ENCODE measurements at regions not wholly inside any gene's neighbourhood (a gene's known extent, or its start where the extent isn't known, plus 50 kb on each side); places are given as distances from the start of the nearest gene placed in this dataset.

GRCh38 chr12:75874441-75874840, 157.1 kb downstream of the PHLDA1 start:
- no peak overlapping the region for H3K4me3 ChIP-seq (ENCODE audit: low read length)
- H3K27me3 Mint-ChIP-seq, result peaks cover 11% of the 10 kb centered on the region
- no peak overlapping the region for H3K27ac ChIP-seq (ENCODE audit: low read depth in 1 of 2, low read length in 2 of 2)
- no peak for DNase-seq
- POLR2A ChIA-PET, result no interaction called here
- no peaks in the 10 kb centered on the region for H3K9me3 Mint-ChIP-seq
- H3K4me1 Mint-ChIP-seq (ENCODE audit: low read depth), result no peaks in the 10 kb centered on the region
- H3K4me1 ChIP-seq (ENCODE audit: insufficient read depth, low read length), result no peaks in the 10 kb centered on the region
- intact Hi-C loops (cut with DNase I, micrococcal nuclease), result no loop called here
- no peaks in the 10 kb centered on the region for H3K27me3 ChIP-seq (ENCODE audit: control insufficient read depth in 1 of 2, insufficient read depth in 2 of 2, low read length in 2 of 2)
- H3K4me3 Mint-ChIP-seq, result no peak overlapping the region
- no peak overlapping the region for H3K27ac Mint-ChIP-seq
- CTCF ChIA-PET, result interaction anchor here (1.6 kb wide), 1 partner anchor 157 kb away, joined by 3 read pairs; the partner anchor contains the start of gene PHLDA1
- no peaks in the 10 kb centered on the region for H3K36me3 ChIP-seq (ENCODE audit: insufficient read depth, low read length)
- TF ChIP-seq CTCF (IDR thresholded peaks at IDR 0.05), result no peak
- ATAC-seq (ENCODE audit: poor library complexity), result no peak
- no peaks in the 10 kb centered on the region for H3K9me3 ChIP-seq (ENCODE audit: control insufficient read depth in 1 of 2, insufficient read depth in 1 of 2, low read length in 2 of 2)
- no peaks in the 10 kb centered on the region for H3K36me3 Mint-ChIP-seq (ENCODE audit: low read depth)

- intact Hi-C loops (cut with DNase I, micrococcal nuclease), result no loop called here
- DNase-seq, result no peak
- no peak overlapping the region for H3K4me3 Mint-ChIP-seq
- POLR2A ChIA-PET, result no interaction called here
- H3K27me3 ChIP-seq (ENCODE audit: control insufficient read depth in 1 of 2, insufficient read depth in 2 of 2, low read length in 2 of 2), result no peaks in the 10 kb centered on the region
- no peaks in the 10 kb centered on the region for H3K9me3 ChIP-seq (ENCODE audit: control insufficient read depth in 1 of 2, insufficient read depth in 1 of 2, low read length in 2 of 2)
- H3K4me1 ChIP-seq (ENCODE audit: insufficient read depth, low read length), result no peaks in the 10 kb centered on the region
- no peaks in the 10 kb centered on the region for H3K36me3 ChIP-seq (ENCODE audit: insufficient read depth, low read length)
- peaks cover 11% of the 10 kb centered on the region for H3K27me3 Mint-ChIP-seq
- H3K9me3 Mint-ChIP-seq, result no peaks in the 10 kb centered on the region
- no peaks in the 10 kb centered on the region for H3K36me3 Mint-ChIP-seq (ENCODE audit: low read depth)
- H3K27ac Mint-ChIP-seq, result no peak overlapping the region
- CTCF ChIA-PET, result no interaction called here
- H3K4me1 Mint-ChIP-seq (ENCODE audit: low read depth), result no peaks in the 10 kb centered on the region
- ATAC-seq (ENCODE audit: poor library complexity), result no peak
- no peak overlapping the region for H3K4me3 ChIP-seq (ENCODE audit: low read length)
- TF ChIP-seq CTCF (IDR thresholded peaks at IDR 0.05), result no peak
- H3K27ac ChIP-seq (ENCODE audit: low read depth in 1 of 2, low read length in 2 of 2), result no peak overlapping the region
These were observed 158.8 kb downstream of the PHLDA1 start for GRCh38 chr12:75872762-75873161.

- Histone ChIP-seq H3K27ac (ENCODE audit: low read depth in 1 of 2, low read length in 2 of 2) (no peak overlapping the region), H3K9me3 (ENCODE audit: control insufficient read depth in 1 of 2, insufficient read depth in 1 of 2, low read length in 2 of 2) (no peaks in the 10 kb centered on the region), H3K4me1 (ENCODE audit: insufficient read depth, low read length) (no peaks in the 10 kb centered on the region), H3K36me3 (ENCODE audit: insufficient read depth, low read length) (no peaks in the 10 kb centered on the region), H3K27me3 (ENCODE audit: control insufficient read depth in 1 of 2, insufficient read depth in 2 of 2, low read length in 2 of 2) (no peaks in the 10 kb centered on the region), H3K4me3 (ENCODE audit: low read length) (no peak overlapping the region)
- intact Hi-C loops (cut with DNase I, micrococcal nuclease), result no loop called here
- H3K27ac Mint-ChIP-seq, result no peak overlapping the region
- no peaks in the 10 kb centered on the region for H3K9me3 Mint-ChIP-seq
- ATAC-seq (ENCODE audit: poor library complexity) (no peak), DNase-seq (no peak)
- ChIA-PET POLR2A (no interaction called here), CTCF (interaction anchor here (1.5 kb wide), 1 partner anchor 18 kb away, joined by 3 read pairs; no protein-coding TSS in a partner anchor)
- H3K27me3 Mint-ChIP-seq, result peaks cover 11% of the 10 kb centered on the region
- no peaks in the 10 kb centered on the region for H3K4me1 Mint-ChIP-seq (ENCODE audit: low read depth)
- H3K36me3 Mint-ChIP-seq (ENCODE audit: low read depth), result no peaks in the 10 kb centered on the region
- no peak overlapping the region for H3K4me3 Mint-ChIP-seq
- no peak for TF ChIP-seq CTCF (IDR thresholded peaks at IDR 0.05)
These were observed 160.7 kb downstream of the PHLDA1 start for GRCh38 chr12:75870878-75871277.

Data from CD4-positive, alpha-beta T cell (primary cell).